ENCODE measurements at regions not wholly inside any gene's neighbourhood (a gene's known extent, or its start where the extent isn't known, plus 50 kb on each side); places are given as distances from the start of the nearest gene placed in this dataset.
A peak's percentile ranks its signal among the peaks of the same experiment; 100 is the strongest.

DNA sequence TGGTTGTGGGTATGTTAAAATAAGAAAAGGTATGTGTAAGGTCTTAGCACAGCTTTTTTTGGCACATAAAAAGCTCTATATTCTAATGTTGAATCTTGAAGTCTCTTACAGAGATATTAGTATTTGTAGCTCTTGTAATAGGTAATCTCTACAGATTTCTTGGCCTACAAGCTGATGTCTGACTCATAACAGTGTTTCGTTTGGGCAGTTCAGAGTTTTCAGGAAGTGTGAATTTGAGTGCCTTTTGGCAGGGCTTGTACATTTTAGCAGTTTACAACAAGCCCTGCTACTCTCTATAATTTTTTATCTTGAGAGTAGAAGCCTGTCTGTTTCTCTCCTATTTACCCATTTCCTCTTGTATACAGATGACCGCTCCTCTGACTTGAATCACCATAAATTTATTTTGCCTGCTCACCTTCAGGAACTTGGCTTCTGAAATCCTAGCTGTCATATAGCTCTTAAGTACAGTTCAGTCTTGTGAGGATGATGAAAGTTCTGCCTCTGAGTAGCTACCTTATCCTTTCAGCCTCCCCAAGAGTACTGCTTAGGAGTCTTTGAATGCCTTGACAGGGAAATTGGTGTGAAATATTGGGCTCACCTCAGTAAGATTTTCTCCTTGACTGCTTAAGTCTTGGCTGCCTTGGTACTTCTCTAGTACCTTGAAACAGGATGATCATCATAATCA is 419.9 kb upstream of the RARB start:
- TF ChIP-seq, protein P1, sequence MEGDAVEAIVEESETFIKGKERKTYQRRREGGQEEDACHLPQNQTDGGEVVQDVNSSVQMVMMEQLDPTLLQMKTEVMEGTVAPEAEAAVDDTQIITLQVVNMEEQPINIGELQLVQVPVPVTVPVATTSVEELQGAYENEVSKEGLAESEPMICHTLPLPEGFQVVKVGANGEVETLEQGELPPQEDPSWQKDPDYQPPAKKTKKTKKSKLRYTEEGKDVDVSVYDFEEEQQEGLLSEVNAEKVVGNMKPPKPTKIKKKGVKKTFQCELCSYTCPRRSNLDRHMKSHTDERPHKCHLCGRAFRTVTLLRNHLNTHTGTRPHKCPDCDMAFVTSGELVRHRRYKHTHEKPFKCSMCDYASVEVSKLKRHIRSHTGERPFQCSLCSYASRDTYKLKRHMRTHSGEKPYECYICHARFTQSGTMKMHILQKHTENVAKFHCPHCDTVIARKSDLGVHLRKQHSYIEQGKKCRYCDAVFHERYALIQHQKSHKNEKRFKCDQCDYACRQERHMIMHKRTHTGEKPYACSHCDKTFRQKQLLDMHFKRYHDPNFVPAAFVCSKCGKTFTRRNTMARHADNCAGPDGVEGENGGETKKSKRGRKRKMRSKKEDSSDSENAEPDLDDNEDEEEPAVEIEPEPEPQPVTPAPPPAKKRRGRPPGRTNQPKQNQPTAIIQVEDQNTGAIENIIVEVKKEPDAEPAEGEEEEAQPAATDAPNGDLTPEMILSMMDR (IDR thresholded peaks at IDR 0.05; ENCODE audit: insufficient read depth, low read length, poor library complexity, severe bottlenecking), result no peak
- no peak overlapping the region for H3K4me3 ChIP-seq (ENCODE audit: low read depth, low read length)
- H3K36me3 ChIP-seq (ENCODE audit: control insufficient read depth, insufficient read depth, low read length), result no peaks in the 10 kb centered on the region
- H3K27me3 ChIP-seq (ENCODE audit: control insufficient read depth, insufficient read depth, low read length), result no peaks in the 10 kb centered on the region
- peak; percentile 21 for DNase-seq (ENCODE audit: low read depth)

DNA sequence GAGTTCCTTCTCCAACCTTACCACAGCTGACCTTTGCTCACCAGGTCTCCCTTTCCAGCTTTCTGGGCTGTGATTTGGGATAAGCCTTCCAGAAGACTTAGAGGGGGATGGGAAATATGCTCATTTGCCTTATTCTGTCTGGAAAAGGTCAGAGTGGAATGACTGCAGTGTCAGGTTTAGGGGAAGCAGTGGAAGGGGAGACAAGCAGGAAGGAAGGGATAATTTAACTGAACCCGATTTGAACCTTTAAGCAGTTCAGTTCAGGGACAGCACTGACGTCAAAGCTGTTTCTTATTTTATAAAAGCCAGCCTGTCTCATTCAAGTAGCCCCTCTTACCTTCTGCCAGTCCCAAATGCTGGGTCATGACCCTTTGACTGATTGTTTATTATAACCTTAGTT is 418.4 kb upstream of the RARB start:
- Histone ChIP-seq H3K27me3 (ENCODE audit: control insufficient read depth, insufficient read depth, low read length) (no peaks in the 10 kb centered on the region), H3K4me3 (ENCODE audit: low read depth, low read length) (no peak overlapping the region), H3K36me3 (ENCODE audit: control insufficient read depth, insufficient read depth, low read length) (no peaks in the 10 kb centered on the region)
- TF ChIP-seq, protein P1 (IDR thresholded peaks at IDR 0.05; ENCODE audit: insufficient read depth, low read length, poor library complexity, severe bottlenecking), result no peak
- no peak for DNase-seq (ENCODE audit: low read depth)

DNA sequence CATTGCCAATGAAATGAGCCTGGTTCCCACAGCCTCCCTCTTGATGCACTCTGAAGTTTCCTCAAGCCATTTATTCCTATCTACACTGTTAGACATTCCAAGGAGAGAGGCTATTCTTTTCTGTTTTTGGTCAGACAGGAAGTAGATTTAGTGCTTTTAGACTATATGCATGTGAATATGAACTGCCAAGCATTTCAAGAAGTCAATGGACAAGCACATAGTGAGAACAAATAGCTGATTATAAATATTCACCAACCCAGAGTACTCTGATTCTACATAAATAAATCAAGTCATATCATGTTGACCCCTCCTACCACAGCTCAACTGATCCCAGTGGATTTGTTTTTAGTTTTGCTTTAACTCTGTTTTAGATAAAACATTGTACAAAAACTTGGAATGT is 412.5 kb upstream of the RARB start:
- Histone ChIP-seq H3K27me3 (ENCODE audit: control insufficient read depth, insufficient read depth, low read length) (no peaks in the 10 kb centered on the region), H3K4me3 (ENCODE audit: low read depth, low read length) (no peak overlapping the region), H3K36me3 (ENCODE audit: control insufficient read depth, insufficient read depth, low read length) (no peaks in the 10 kb centered on the region)
- DNase-seq (ENCODE audit: low read depth), result no peak
- TF ChIP-seq, protein P1 (IDR thresholded peaks at IDR 0.05; ENCODE audit: insufficient read depth, low read length, poor library complexity, severe bottlenecking), result no peak

DNA sequence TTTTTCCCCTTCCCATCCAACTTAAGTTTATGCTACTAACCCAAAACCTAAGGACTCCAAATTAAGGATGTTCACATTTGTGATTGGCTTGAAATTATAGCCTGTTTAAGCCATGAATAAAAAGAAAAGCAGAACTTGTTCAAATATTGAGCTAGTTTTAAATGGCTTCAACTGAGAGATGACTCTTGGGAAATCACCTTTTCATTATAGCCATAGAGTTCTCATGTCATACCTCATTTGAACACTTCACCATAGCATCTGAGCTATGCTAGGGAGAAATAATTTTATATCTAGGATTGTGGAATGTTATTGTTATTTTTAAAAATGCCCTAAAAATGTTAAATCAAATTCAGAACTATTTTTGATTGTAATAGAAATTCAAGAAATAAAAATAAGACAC is 409.2 kb upstream of the RARB start:
- H3K4me3 ChIP-seq (ENCODE audit: low read depth, low read length), result no peak overlapping the region
- H3K27me3 ChIP-seq (ENCODE audit: control insufficient read depth, insufficient read depth, low read length), result no peaks in the 10 kb centered on the region
- TF ChIP-seq, protein P1 (IDR thresholded peaks at IDR 0.05; ENCODE audit: insufficient read depth, low read length, poor library complexity, severe bottlenecking), result no peak
- DNase-seq (ENCODE audit: low read depth), result no peak
- no peaks in the 10 kb centered on the region for H3K36me3 ChIP-seq (ENCODE audit: control insufficient read depth, insufficient read depth, low read length)

DNA sequence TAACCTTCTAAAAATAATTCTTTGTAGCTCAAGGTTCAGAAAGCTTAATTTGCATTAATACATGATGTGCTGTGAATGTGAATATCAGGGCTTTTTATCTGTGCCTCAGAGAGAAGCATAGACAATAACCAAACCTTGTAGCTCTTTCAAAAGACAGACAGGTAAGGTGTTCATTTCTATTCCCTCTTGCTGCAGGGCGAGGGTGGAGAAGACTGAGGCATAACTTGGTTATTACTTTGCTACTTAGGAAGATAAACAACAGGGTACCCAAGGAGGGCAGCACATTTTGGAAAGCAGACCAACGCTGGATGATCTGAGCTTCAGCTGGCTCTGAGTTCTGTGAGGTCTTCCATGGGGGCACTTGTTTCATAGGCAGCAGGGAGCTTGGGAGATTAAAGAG is 408.6 kb upstream of the RARB start:
- TF ChIP-seq, protein P1 (IDR thresholded peaks at IDR 0.05; ENCODE audit: insufficient read depth, low read length, poor library complexity, severe bottlenecking), result no peak
- no peaks in the 10 kb centered on the region for H3K27me3 ChIP-seq (ENCODE audit: control insufficient read depth, insufficient read depth, low read length)
- H3K36me3 ChIP-seq (ENCODE audit: control insufficient read depth, insufficient read depth, low read length), result no peaks in the 10 kb centered on the region
- H3K4me3 ChIP-seq (ENCODE audit: low read depth, low read length), result no peak overlapping the region
- DNase-seq (ENCODE audit: low read depth), result no peak

DNA sequence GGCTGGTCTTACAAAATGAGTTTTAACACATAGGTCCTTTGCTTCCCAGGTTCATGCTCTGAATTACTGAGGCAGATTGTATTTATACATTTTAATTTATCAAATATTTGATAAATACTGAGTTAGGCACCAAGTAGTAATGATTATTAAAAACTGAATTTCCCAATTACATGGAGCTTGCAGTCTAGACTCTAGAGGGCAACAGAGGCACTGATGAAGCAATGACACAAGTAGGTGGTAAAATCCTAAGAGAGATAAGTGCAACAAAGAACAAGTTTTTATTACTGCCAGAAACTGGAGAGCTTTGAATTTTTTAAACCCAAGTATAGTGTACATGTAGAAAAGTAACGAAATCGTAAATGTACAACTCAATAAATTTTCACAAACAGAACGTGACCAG is 406.2 kb upstream of the RARB start:
- no peak overlapping the region for H3K4me3 ChIP-seq (ENCODE audit: low read depth, low read length)
- H3K36me3 ChIP-seq (ENCODE audit: control insufficient read depth, insufficient read depth, low read length), result no peaks in the 10 kb centered on the region
- no peaks in the 10 kb centered on the region for H3K27me3 ChIP-seq (ENCODE audit: control insufficient read depth, insufficient read depth, low read length)
- no peak for DNase-seq (ENCODE audit: low read depth)
- TF ChIP-seq, protein P1 (IDR thresholded peaks at IDR 0.05; ENCODE audit: insufficient read depth, low read length, poor library complexity, severe bottlenecking), result peak; percentile 53
